Activated CD4-positive, CD25-positive, alpha-beta regulatory T cell treated with anti-CD3 and anti-CD28 coated beads, Interleukin-2, amount 50 U/mL, for 16 hours (primary cell): ENCODE measurements at regions not wholly inside any gene's neighbourhood (a gene's known extent, or its start where the extent isn't known, plus 50 kb on each side); places are given as distances from the start of the nearest gene placed in this dataset.
"Not testable (repeated sequence)": the region's sequence is repeated elsewhere in the genome, so short reads cannot be mapped to it uniquely, and the experiment has no call there.

Experiments
- DNase-seq: peaks from one replicate; pipeline ENCODE4 v3.0.0-alpha.2; 2020; ENCODE audit warnings: low read depth, low spot score

DNA sequence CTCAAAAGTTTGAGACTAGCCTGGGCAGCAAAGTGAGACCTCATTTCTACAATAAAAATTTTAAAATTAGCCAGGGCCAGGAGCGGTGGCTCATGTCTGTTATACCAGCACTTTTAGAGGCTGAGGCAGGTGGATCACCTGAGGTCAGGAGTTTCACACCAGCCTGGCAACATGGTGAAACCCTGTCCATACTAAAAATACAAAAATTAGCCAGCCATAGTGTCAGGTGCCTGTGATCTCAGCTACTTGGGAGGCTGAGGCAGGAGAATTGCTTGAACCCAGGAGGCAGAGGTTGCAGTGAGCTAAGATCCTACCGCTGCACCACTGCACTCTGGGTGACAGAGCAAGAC is 85.1 kb upstream of the MAP4 start:
- DNase-seq, result not testable (repeated sequence)

DNA sequence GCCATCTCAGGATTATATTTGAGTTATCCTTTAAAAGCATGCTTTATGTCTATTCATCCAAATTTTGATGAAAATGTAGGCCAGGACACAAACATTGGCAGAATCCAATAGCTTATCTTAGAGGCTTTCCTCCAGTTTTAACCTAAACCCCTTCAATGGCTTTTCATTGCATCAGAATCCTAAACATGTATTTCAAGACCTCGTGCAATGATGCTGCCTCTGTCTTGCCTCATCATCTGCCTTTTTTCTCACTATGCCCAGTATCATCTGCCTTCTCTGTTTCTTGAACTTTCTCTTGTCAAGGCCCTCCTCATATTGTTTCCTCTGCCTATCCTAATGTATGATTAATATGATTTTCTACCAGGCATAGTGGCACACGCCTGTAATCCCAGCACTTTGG is 76.1 kb upstream of the MAP4 start:
- no peak for DNase-seq

DNA sequence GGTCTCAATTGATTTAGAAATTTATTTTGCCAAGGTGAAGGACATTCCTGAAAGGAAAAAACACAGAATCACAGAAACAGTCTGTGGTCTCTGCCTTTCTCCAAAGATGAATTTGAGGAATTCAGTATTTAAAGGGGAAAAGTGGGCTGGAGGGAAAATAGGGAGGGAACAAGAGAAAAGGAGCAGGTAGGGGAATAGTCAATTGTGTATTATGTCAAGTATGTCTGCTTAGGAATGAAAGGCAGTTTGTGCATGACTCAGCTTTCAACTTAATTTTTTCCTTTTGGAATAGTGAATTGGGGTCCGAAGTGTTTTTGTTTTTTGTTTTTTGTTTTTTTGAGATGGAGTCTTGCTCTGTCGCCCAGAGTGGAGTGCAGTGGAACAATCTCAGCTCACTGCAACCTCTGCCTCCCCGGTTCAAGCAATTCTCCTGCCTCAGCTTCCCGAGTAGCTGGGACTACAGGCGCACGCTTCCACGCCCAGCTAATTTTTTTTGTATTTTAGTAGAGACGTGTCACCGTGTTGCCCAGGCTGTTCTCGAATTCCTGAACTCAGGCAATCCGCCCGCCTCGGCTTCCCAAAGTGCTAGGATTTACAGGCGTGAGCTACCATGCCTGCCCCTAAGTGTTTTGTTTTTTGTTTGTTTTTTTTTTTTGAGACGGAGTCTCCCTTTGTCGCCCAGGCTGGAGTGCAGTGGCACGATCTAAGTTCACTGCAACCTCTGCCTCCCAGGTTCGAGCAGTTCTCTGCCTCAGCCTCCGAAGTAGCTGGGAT is 74.1 kb upstream of the MAP4 start:
- no peak for DNase-seq

DNA sequence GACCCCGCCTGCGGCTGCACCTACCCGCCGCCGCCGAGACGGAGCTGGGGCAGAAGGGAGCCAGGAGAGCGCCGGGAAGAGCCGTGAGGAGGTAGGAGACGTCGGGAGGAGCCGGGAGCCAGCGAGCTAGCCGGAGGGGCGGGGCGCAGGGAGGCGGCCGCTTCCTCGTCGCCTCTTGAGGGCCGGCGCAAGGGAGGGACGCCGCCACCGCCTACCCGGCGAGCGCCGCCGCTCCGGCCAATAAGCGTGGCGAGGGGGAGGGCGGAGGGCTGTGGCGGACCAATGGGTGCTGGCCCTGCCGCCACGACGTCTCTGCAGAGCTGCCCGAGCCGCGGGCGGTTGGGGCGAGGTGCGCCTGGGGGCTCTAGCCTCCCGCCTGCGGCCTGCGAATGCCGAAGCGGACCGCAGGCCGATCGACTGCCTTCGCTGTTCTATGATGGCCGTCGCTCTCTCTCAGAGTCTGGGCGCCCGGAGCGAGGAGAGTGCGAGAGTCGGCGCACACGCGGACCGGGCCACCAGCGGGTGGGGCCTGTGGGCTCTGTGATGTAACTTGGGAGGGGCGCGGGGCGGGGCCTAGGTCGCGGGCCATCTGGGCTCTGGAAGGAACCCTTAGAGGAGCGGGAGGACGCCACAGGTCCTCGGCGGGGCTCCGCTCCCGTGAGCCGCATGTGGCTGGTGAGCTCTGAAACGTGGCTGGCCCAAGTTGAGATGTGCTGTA is 72.7 kb upstream of the MAP4 start:
- peak; percentile 84 for DNase-seq

DNA sequence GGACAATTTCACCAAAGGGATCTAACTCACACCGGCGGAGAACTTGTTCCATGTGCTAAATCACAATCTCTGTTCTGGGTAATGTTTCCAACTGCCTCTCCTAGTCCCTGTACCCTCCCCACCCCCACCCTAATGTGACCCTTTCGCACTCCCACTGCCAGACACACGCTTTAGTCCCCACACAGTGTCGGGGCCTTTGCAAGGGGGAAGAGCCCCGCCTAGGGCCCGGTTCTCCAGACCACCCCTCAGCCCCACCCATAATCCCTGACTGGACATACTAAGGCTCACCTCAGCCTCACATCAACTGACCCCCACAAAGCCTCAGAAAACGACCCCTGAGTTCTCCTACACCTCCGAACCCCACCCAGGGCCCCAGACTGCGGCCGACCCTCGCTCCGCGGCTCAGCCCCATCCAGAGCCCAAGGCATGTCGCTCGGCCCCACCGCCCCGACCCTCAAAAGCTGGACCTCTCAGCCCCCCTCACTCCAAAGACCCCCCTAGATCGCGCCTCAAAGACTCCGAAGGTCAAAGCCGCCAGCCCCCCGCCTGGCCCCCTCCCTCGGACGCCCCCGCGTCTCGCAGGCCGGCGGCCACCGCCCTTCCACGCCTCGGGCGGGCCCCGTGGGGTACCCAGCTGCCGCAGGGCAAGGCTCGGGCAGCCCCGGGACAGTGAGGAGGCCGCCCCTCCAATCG is 72.0 kb upstream of the MAP4 start:
- no peak for DNase-seq

DNA sequence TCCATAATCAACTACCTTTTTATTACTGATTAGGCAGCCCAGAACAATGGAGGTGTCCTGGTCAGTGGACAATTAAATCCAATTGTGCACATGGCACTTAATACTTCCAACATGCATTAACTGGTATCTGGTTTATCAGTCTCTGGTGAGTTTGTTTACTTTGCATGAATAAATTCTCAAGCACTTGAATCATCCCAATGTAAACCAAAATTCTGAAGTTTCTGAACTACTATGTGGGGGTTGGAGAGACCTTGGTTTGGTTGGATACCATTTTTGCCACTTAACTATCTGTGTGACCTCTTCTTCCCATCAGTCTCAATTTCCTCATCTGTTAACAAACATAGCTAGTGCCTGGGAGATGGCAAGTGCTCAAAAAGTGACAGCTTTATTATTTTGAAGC is 70.5 kb upstream of the MAP4 start:
- DNase-seq, result no peak

DNA sequence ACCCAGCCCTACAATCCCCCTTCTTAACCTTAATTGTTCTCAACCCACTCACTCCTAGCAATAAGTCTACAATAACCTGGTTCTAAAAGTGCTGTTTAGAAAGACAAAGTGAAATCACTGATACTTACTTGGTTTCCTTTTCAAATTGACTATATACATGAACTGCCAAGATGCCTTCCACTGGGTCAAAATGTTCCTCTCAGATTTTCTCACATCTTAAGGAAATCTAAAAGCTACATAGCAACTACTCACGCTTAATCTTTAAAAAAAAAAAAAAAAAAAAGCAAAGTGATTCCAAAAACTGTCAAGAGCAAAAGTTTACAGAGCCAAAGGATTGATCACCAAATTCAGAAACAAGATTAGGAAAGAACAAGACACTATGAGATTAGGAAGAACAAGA is 68.7 kb upstream of the MAP4 start:
- no peak for DNase-seq

DNA sequence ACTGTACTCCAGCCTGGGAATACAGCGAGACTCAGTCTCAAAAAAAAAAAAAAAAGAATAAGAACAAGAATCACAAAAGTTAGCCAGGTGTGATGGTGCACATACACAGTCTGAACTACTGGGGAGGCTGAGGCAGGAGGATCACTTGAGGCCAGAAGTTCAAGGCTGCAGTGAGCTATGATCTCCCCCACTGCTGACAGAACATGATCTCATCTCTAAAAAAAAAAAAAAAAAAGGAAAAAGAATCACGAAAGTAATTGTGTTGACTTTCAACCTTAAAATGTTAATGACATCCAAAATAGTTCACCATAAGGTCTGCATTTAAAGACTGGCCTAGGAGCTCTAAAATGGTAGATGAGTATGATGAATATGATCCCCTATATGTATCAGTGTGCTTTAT is 68.0 kb upstream of the MAP4 start:
- DNase-seq, result no peak

DNA sequence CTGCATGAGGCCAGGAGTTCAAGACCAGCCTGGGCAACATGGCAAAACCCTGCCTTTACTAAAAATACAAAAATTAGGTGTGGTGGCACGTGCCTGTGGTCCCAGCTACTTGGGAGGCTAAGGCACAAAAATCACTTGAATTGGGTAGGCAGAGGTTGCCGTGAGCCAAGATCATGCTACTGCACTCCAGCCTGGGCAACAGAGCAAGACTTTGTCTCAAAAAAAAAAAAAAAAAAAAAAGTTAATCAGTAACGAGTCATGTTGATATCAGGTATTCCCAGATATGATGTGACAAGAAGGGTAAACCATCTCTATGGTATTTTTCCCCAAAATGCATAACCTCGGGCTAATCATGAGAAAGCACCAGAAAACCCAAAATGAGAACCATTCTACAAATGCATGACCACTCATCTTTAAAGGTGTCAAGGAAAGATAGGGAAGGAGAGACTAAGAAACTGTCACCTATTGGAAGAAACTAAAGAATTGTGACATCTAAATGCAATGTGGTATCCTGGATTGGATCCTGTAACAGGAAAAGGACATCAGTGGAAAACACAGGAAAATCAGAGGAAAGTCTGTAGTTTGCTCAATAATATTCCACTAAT is 66.5 kb upstream of the MAP4 start:
- DNase-seq, result no peak

DNA sequence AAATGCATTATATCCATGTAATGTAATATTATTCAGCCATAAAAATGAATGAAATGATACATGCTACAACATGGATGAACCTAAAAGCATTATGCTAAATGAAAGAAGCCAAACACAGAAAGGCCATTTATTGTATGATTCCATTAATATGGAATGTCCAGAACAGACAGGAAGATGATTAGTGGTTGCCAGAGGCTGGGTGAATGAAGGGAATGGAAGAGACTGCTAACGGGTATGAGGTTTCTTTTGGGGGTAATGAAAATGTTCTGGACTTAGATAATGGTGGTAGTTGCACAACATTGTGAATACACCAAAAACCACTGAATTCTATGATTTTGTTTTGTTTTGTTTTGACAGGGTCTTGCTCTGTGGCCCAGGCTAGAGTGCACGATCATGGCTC is 61.6 kb upstream of the MAP4 start:
- no peak for DNase-seq

DNA sequence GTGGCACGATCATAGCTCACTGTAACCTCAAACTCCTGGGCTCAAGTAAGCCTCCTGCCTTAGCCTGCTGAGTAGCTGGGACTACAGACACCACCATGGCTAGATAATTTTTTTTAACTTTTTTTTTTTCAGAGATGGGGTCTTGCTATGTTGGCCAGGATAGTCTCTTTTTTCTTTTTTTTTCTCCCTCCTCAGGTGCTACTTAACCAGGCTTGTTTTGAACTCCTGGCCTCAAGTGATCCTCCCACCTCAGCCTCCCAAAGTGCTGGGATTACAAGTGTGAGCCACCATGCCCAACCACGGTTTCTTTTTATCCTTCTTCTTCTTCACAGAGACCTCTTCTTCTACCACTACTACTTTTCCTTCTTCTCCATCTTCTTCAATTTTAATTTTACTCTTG is 53.8 kb upstream of the MAP4 start:
- DNase-seq, result no peak

DNA sequence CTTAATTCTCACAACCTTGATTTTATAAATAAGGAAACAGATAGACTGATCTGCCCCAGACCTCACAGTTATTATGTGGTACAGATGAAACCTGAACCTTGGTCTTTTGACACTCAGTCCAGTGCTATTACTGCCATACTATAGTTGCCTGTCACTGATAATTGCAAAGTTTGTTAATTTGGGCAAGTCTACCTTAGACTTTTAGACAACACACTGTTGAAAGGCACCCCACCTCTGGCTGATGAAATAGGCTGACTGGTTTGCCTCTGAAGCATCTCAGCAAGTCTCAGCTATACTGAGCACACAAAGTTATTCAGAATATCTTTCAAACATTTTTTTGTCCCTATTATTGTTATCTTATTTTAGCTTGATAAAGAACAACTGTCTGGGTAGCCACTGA is 53.1 kb upstream of the MAP4 start:
- DNase-seq, result no peak

DNA sequence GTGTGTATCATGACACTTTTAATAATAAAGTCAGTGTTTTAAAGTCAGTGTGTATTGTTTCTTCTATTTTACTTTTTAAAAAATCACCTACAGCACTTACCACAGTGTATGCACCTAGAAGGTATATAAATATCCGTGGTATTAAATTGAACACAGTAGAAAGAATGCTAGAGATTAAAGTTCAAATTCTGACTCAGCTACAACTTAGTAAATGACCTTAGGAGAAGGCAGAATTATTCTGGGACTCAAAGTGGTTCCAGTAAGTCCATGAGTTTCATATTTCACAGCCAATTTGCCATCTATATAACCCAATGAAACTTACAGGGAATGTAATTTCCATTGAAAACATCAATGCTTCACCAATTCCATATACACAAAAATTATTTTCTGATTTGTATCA is 52.7 kb upstream of the MAP4 start:
- no peak for DNase-seq

DNA sequence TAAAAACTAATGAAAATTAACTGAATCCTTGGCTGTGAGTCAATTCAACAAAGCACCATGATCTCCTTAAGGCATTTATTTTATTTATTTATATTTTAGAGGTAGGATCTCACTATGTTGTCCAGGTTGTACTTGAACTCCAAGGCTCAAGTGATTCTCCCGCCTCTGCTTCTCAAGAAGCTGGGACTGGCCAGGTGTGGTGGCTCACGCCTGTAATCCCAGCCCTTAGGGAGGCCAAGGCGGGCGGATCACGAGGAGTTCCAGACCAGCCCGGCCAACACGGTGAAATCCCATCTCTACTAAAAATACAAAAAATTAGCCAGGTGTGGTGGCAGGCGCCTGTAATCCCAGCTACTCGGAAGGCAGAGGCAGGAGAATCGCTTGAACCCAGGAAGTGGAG is 52.1 kb upstream of the MAP4 start:
- DNase-seq, result not testable (repeated sequence)

DNA sequence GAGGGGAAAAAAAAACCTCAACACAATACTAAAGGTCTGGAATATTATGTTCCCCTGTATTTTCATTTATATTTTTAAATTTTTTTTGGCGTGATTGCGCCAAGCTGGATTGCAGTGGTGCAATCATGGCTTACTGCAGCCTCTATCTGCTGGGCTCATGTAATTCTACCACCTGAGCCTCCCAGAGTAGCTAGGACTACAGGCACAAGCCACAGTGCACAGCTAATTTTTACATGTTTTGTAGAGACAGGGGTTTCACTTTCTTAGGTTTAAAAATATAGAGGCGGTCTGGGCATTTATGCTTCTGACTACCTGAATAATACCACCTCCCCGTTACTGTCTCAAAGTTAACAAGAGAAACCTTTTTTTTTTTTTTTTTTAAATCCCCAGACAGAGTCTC is 51.1 kb upstream of the MAP4 start:
- no peak for DNase-seq
